H1 (cell line): ENCODE measurements at regions not wholly inside any gene's neighbourhood (a gene's known extent, or its start where the extent isn't known, plus 50 kb on each side); places are given as distances from the start of the nearest gene placed in this dataset.

ENCODE experiments used
- BRCA1 ChIP-seq: IDR thresholded peaks from 2 replicates; pipeline ENCODE4 v1.6.1; 2012; ENCODE audit warnings: low read depth, low read length, improper control_type of control experiment
- POU5F1 ChIP-seq: IDR thresholded peaks from 2 replicates; pipeline ENCODE4 v1.6.1; 2011; ENCODE audit warnings: low read depth, mild to moderate bottlenecking, low read length, moderate library complexity
- YY1 ChIP-seq: IDR thresholded peaks from 2 replicates; pipeline ENCODE4 v1.6.1; 2011; ENCODE audit warnings: low read depth, mild to moderate bottlenecking, low read length
- TF ChIP-seq, protein P1 (sequence below): fragments of 300-600 bp; sonication (generic); IDR thresholded peaks from 2 replicates; pipeline ENCODE4 v1.7.1; 2012; ENCODE audit warnings: low read length, moderate library complexity, mild to moderate bottlenecking, inconsistent platforms; ENCODE audit not compliant: insufficient replicate concordance

GRCh38 chr18:1308686-1309085, 404.0 kb downstream of the ADCYAP1 start (continued):
- TF ChIP-seq, protein P1, sequence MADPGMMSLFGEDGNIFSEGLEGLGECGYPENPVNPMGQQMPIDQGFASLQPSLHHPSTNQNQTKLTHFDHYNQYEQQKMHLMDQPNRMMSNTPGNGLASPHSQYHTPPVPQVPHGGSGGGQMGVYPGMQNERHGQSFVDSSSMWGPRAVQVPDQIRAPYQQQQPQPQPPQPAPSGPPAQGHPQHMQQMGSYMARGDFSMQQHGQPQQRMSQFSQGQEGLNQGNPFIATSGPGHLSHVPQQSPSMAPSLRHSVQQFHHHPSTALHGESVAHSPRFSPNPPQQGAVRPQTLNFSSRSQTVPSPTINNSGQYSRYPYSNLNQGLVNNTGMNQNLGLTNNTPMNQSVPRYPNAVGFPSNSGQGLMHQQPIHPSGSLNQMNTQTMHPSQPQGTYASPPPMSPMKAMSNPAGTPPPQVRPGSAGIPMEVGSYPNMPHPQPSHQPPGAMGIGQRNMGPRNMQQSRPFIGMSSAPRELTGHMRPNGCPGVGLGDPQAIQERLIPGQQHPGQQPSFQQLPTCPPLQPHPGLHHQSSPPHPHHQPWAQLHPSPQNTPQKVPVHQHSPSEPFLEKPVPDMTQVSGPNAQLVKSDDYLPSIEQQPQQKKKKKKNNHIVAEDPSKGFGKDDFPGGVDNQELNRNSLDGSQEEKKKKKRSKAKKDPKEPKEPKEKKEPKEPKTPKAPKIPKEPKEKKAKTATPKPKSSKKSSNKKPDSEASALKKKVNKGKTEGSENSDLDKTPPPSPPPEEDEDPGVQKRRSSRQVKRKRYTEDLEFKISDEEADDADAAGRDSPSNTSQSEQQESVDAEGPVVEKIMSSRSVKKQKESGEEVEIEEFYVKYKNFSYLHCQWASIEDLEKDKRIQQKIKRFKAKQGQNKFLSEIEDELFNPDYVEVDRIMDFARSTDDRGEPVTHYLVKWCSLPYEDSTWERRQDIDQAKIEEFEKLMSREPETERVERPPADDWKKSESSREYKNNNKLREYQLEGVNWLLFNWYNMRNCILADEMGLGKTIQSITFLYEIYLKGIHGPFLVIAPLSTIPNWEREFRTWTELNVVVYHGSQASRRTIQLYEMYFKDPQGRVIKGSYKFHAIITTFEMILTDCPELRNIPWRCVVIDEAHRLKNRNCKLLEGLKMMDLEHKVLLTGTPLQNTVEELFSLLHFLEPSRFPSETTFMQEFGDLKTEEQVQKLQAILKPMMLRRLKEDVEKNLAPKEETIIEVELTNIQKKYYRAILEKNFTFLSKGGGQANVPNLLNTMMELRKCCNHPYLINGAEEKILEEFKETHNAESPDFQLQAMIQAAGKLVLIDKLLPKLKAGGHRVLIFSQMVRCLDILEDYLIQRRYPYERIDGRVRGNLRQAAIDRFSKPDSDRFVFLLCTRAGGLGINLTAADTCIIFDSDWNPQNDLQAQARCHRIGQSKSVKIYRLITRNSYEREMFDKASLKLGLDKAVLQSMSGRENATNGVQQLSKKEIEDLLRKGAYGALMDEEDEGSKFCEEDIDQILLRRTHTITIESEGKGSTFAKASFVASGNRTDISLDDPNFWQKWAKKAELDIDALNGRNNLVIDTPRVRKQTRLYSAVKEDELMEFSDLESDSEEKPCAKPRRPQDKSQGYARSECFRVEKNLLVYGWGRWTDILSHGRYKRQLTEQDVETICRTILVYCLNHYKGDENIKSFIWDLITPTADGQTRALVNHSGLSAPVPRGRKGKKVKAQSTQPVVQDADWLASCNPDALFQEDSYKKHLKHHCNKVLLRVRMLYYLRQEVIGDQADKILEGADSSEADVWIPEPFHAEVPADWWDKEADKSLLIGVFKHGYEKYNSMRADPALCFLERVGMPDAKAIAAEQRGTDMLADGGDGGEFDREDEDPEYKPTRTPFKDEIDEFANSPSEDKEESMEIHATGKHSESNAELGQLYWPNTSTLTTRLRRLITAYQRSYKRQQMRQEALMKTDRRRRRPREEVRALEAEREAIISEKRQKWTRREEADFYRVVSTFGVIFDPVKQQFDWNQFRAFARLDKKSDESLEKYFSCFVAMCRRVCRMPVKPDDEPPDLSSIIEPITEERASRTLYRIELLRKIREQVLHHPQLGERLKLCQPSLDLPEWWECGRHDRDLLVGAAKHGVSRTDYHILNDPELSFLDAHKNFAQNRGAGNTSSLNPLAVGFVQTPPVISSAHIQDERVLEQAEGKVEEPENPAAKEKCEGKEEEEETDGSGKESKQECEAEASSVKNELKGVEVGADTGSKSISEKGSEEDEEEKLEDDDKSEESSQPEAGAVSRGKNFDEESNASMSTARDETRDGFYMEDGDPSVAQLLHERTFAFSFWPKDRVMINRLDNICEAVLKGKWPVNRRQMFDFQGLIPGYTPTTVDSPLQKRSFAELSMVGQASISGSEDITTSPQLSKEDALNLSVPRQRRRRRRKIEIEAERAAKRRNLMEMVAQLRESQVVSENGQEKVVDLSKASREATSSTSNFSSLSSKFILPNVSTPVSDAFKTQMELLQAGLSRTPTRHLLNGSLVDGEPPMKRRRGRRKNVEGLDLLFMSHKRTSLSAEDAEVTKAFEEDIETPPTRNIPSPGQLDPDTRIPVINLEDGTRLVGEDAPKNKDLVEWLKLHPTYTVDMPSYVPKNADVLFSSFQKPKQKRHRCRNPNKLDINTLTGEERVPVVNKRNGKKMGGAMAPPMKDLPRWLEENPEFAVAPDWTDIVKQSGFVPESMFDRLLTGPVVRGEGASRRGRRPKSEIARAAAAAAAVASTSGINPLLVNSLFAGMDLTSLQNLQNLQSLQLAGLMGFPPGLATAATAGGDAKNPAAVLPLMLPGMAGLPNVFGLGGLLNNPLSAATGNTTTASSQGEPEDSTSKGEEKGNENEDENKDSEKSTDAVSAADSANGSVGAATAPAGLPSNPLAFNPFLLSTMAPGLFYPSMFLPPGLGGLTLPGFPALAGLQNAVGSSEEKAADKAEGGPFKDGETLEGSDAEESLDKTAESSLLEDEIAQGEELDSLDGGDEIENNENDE, result no peak
- TF ChIP-seq POU5F1 (no peak), YY1 (no peak), BRCA1 (no peak)
